K562 (cell line): ENCODE measurements at regions not wholly inside any gene's neighbourhood (a gene's known extent, or its start where the extent isn't known, plus 50 kb on each side); places are given as distances from the start of the nearest gene placed in this dataset.

Experiments
- MIER1 ChIP-seq: fragments of 450-650 bp; IDR thresholded peaks from 2 replicates; pipeline ENCODE4 v1.6.1; 2016; ENCODE audit warnings: antibody characterized with exemption, mild to moderate bottlenecking, low read depth
- MYNN ChIP-seq, 2 experiments: sonication (generic); formaldehyde crosslinking in 1 of 2; IDR thresholded peaks; 2 replicates each; pipeline versions ENCODE4 v1.5.0 to v1.6.1; 2016 to 2020; ENCODE audit warnings: antibody characterized with exemption in 1 of 2, missing genetic modification reagents in 1 of 2
- RAD21 ChIP-seq, 2 experiments: fragments of 250-450 bp in 1 of 2; fragments of 450-650 bp in 1 of 2; sonication (Bioruptor Pico) in 1 of 2; formaldehyde crosslinking in 1 of 2; IDR thresholded peaks in 1 of 2; conservative IDR thresholded peaks in 1 of 2; 2 replicates each; pipeline versions ENCODE4 v1.4.0 to v1.8.0; 2020 to 2022; ENCODE audit warnings: mild to moderate bottlenecking in 2 of 2, moderate library complexity in 1 of 2
- SAFB2 ChIP-seq: fragments of 200-400 bp; formaldehyde crosslinking; IDR thresholded peaks from 2 replicates; pipeline ENCODE4 v1.6.1; 2018; ENCODE audit warnings: borderline replicate concordance, low read length, low read depth, moderate library complexity; ENCODE audit not compliant: severe bottlenecking
- SMAD3 ChIP-seq: fragments of 450-650 bp; formaldehyde crosslinking; conservative IDR thresholded peaks from 2 replicates; pipeline ENCODE4 v1.4.0; 2020; ENCODE audit warnings: mild to moderate bottlenecking
- TF ChIP-seq, protein P1 (sequence below): fragments of 250-450 bp; sonication (Bioruptor Pico); IDR thresholded peaks from 2 replicates; pipeline ENCODE4 v1.8.0; 2021; ENCODE audit warnings: mild to moderate bottlenecking, moderate library complexity
- TF ChIP-seq, protein P2 (sequence below), 2 experiments: fragments of 450-650 bp in 1 of 2; sonication (generic) in 1 of 2; formaldehyde crosslinking in 1 of 2; IDR thresholded peaks in 1 of 2; conservative IDR thresholded peaks in 1 of 2; 2 replicates each; pipeline versions ENCODE4 v1.6.1 to v1.8.1; 2016 to 2023; ENCODE audit warnings: mild to moderate bottlenecking in 2 of 2, moderate library complexity in 2 of 2, inconsistent platforms in 1 of 2, missing genetic modification reagents in 1 of 2
- TF ChIP-seq, protein P3 (sequence below): fragments of 200-800 bp; sonication (Bioruptor generic); IDR thresholded peaks from 2 replicates; pipeline ENCODE4 v1.6.1; 2017; ENCODE audit warnings: missing genetic modification characterization, missing compliant biosample characterization

DNA sequence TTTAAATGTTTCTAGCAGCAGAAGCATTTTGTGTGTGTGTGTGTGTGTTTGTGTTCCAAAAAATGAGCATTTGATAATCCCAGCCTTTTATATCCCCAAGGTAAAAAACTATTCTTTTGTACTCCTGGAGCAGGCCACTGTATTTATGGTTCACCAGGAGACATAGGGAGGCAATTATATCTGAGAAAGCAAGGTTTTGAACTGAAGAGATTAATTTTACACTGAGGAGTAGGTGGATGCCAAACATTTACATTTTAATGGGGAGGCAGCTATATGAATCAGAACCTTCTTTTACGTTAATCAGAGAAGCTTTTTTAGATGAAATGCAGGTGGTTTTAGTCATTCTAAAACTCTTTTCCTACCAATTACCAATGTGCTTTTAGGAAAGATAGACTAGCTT is 1374.0 kb upstream of the TENM4 start (continued):
- TF ChIP-seq, protein P1, sequence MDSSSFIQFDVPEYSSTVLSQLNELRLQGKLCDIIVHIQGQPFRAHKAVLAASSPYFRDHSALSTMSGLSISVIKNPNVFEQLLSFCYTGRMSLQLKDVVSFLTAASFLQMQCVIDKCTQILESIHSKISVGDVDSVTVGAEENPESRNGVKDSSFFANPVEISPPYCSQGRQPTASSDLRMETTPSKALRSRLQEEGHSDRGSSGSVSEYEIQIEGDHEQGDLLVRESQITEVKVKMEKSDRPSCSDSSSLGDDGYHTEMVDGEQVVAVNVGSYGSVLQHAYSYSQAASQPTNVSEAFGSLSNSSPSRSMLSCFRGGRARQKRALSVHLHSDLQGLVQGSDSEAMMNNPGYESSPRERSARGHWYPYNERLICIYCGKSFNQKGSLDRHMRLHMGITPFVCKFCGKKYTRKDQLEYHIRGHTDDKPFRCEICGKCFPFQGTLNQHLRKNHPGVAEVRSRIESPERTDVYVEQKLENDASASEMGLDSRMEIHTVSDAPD (CRISPR knock-in tag): no peak
- TF ChIP-seq, protein P2, sequence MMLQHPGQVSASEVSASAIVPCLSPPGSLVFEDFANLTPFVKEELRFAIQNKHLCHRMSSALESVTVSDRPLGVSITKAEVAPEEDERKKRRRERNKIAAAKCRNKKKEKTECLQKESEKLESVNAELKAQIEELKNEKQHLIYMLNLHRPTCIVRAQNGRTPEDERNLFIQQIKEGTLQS (IDR thresholded peaks at IDR 0.05): no peak
- TF ChIP-seq, protein P2 (CRISPR knock-in tag; conservative IDR thresholded peaks at IDR 0.05): no peak
- TF ChIP-seq SMAD3 (CRISPR knock-in tag) (no peak), MYNN (IDR thresholded peaks at IDR 0.05) (no peak), MYNN (CRISPR knock-in tag; IDR thresholded peaks at IDR 0.05) (no peak), MIER1 (no peak), RAD21 (CRISPR knock-in tag; conservative IDR thresholded peaks at IDR 0.05 in 1 of 2, IDR thresholded peaks at IDR 0.05 in 1 of 2) (no peak), SAFB2 (no peak)
- TF ChIP-seq, protein P3, sequence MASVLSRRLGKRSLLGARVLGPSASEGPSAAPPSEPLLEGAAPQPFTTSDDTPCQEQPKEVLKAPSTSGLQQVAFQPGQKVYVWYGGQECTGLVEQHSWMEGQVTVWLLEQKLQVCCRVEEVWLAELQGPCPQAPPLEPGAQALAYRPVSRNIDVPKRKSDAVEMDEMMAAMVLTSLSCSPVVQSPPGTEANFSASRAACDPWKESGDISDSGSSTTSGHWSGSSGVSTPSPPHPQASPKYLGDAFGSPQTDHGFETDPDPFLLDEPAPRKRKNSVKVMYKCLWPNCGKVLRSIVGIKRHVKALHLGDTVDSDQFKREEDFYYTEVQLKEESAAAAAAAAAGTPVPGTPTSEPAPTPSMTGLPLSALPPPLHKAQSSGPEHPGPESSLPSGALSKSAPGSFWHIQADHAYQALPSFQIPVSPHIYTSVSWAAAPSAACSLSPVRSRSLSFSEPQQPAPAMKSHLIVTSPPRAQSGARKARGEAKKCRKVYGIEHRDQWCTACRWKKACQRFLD (CRISPR knock-in tag): no peak
